ENCODE measurements at regions not wholly inside any gene's neighbourhood (a gene's known extent, or its start where the extent isn't known, plus 50 kb on each side); places are given as distances from the start of the nearest gene placed in this dataset.

GRCh38 chr2:10209406-10209935 lies 86.9 kb downstream of the RRM2 start:
- ChIA-PET CTCF (interaction anchor here (1.7 kb wide), 1 partner anchor 200 kb away, joined by 5 read pairs; no protein-coding TSS in a partner anchor), POLR2A (no interaction called here)
- Mint-ChIP-seq H3K36me3 (ENCODE audit: low read depth) (peaks cover 27% of the 10 kb centered on the region), H3K27me3 (no peaks in the 10 kb centered on the region), H3K27ac (no peak overlapping the region), H3K4me3 (no peak overlapping the region), H3K9me3 (no peaks in the 10 kb centered on the region), H3K4me1 (no peaks in the 10 kb centered on the region)
- no peak for DNase-seq

GRCh38 chr2:10210336-10210735 lies 87.8 kb downstream of the RRM2 start:
- ChIA-PET CTCF (no interaction called here), POLR2A (no interaction called here)
- Mint-ChIP-seq H3K27ac (no peak overlapping the region), H3K9me3 (no peaks in the 10 kb centered on the region), H3K36me3 (ENCODE audit: low read depth) (peaks cover 26% of the 10 kb centered on the region), H3K27me3 (no peaks in the 10 kb centered on the region), H3K4me3 (no peak overlapping the region), H3K4me1 (no peaks in the 10 kb centered on the region)
- no peak for DNase-seq

GRCh38 chr2:10211844-10212422 lies 89.4 kb downstream of the RRM2 start:
- H3K36me3 Mint-ChIP-seq (ENCODE audit: low read depth): peaks cover 19% of the 10 kb centered on the region
- no peaks in the 10 kb centered on the region for H3K4me1 Mint-ChIP-seq
- H3K9me3 Mint-ChIP-seq: no peaks in the 10 kb centered on the region
- H3K27ac Mint-ChIP-seq: no peak overlapping the region
- CTCF ChIA-PET: interaction anchor here (1.3 kb wide), 1 partner anchor 224 kb away, joined by 4 read pairs; no protein-coding TSS in a partner anchor
- no peaks in the 10 kb centered on the region for H3K27me3 Mint-ChIP-seq
- POLR2A ChIA-PET: interaction anchor here (0.6 kb wide), 1 partner anchor 385 kb away, joined by 3 read pairs; no protein-coding TSS in a partner anchor
- DNase-seq: no peak
- H3K4me3 Mint-ChIP-seq: no peak overlapping the region

- H3K4me1 Mint-ChIP-seq: no peaks in the 10 kb centered on the region
- ChIA-PET CTCF (no interaction called here), POLR2A (interaction anchor here (0.6 kb wide), 1 partner anchor 384 kb away, joined by 3 read pairs; no protein-coding TSS in a partner anchor)
- DNase-seq: no peak
- no peaks in the 10 kb centered on the region for H3K27me3 Mint-ChIP-seq
- no peaks in the 10 kb centered on the region for H3K9me3 Mint-ChIP-seq
- no peak overlapping the region for H3K27ac Mint-ChIP-seq
- peaks cover 10% of the 10 kb centered on the region for H3K36me3 Mint-ChIP-seq (ENCODE audit: low read depth)
- no peak overlapping the region for H3K4me3 Mint-ChIP-seq
Observed at GRCh38 chr2:10212827-10213226, 89.9 kb upstream of the HPCAL1 start.

- H3K4me3 Mint-ChIP-seq: no peak overlapping the region
- H3K27ac Mint-ChIP-seq: no peak overlapping the region
- H3K9me3 Mint-ChIP-seq: no peaks in the 10 kb centered on the region
Observed at GRCh38 chr2:10214179-10214578, 88.5 kb upstream of the HPCAL1 start.

GRCh38 chr2:10215393-10215935 lies 87.2 kb upstream of the HPCAL1 start:
- Mint-ChIP-seq H3K27ac (no peak overlapping the region), H3K4me3 (no peak overlapping the region), H3K36me3 (ENCODE audit: low read depth) (peaks cover 7% of the 10 kb centered on the region), H3K4me1 (no peaks in the 10 kb centered on the region), H3K27me3 (no peaks in the 10 kb centered on the region), H3K9me3 (no peaks in the 10 kb centered on the region)
- POLR2A ChIA-PET: no interaction called here
- no peak for DNase-seq
- CTCF ChIA-PET: no interaction called here

More at GRCh38 chr2:10214179-10214578, 88.5 kb upstream of the HPCAL1 start:
- POLR2A ChIA-PET: no interaction called here
- no peak for DNase-seq
- H3K4me1 Mint-ChIP-seq: no peaks in the 10 kb centered on the region
- no peaks in the 10 kb centered on the region for H3K27me3 Mint-ChIP-seq
- CTCF ChIA-PET: no interaction called here
- peaks cover 10% of the 10 kb centered on the region for H3K36me3 Mint-ChIP-seq (ENCODE audit: low read depth)

GRCh38 chr2:10216677-10217488 lies 85.8 kb upstream of the HPCAL1 start:
- CTCF ChIA-PET: no interaction called here
- Mint-ChIP-seq H3K4me3 (no peak overlapping the region), H3K27me3 (no peaks in the 10 kb centered on the region), H3K9me3 (no peaks in the 10 kb centered on the region), H3K36me3 (ENCODE audit: low read depth) (no peaks in the 10 kb centered on the region), H3K4me1 (no peaks in the 10 kb centered on the region), H3K27ac (no peak overlapping the region)
- POLR2A ChIA-PET: no interaction called here
- no peak for DNase-seq

GRCh38 chr2:10217489-10218435 lies 84.9 kb upstream of the HPCAL1 start:
- CTCF ChIA-PET: interaction anchor here (1.0 kb wide), 1 partner anchor 217 kb away, joined by 3 read pairs; no protein-coding TSS in a partner anchor
- Mint-ChIP-seq H3K4me3 (no peak overlapping the region), H3K27me3 (no peaks in the 10 kb centered on the region), H3K27ac (no peak overlapping the region), H3K36me3 (ENCODE audit: low read depth) (no peaks in the 10 kb centered on the region), H3K9me3 (no peaks in the 10 kb centered on the region), H3K4me1 (no peaks in the 10 kb centered on the region)
- POLR2A ChIA-PET: interaction anchor here (1.2 kb wide), 1 partner anchor 190 kb away, joined by 3 read pairs; no protein-coding TSS in a partner anchor
- DNase-seq: no peak

GRCh38 chr2:10220045-10220901 lies 82.4 kb upstream of the HPCAL1 start:
- POLR2A ChIA-PET: no interaction called here
- CTCF ChIA-PET: interaction anchor here (0.9 kb wide), 1 partner anchor 215 kb away, joined by 3 read pairs; no protein-coding TSS in a partner anchor
- no peak overlapping the region for H3K4me3 Mint-ChIP-seq
- H3K36me3 Mint-ChIP-seq (ENCODE audit: low read depth): no peaks in the 10 kb centered on the region
- H3K9me3 Mint-ChIP-seq: no peaks in the 10 kb centered on the region
- no peak overlapping the region for H3K27ac Mint-ChIP-seq
- H3K27me3 Mint-ChIP-seq: no peaks in the 10 kb centered on the region
- H3K4me1 Mint-ChIP-seq: peaks cover 2% of the 10 kb centered on the region
- DNase-seq: no peak

- H3K36me3 Mint-ChIP-seq (ENCODE audit: low read depth): no peaks in the 10 kb centered on the region
- ChIA-PET POLR2A (no interaction called here), CTCF (interaction anchor here (0.9 kb wide), 1 partner anchor 214 kb away, joined by 3 read pairs; no protein-coding TSS in a partner anchor)
- peaks cover 2% of the 10 kb centered on the region for H3K4me1 Mint-ChIP-seq
- H3K27me3 Mint-ChIP-seq: no peaks in the 10 kb centered on the region
- H3K27ac Mint-ChIP-seq: no peak overlapping the region
- H3K4me3 Mint-ChIP-seq: no peak overlapping the region
- no peak for DNase-seq
- no peaks in the 10 kb centered on the region for H3K9me3 Mint-ChIP-seq
Observed at GRCh38 chr2:10220902-10221391, 81.8 kb upstream of the HPCAL1 start.

- Mint-ChIP-seq H3K4me1 (peaks cover 2% of the 10 kb centered on the region), H3K9me3 (no peaks in the 10 kb centered on the region), H3K27ac (no peak overlapping the region), H3K36me3 (ENCODE audit: low read depth) (no peaks in the 10 kb centered on the region), H3K27me3 (no peaks in the 10 kb centered on the region), H3K4me3 (no peak overlapping the region)
- CTCF ChIA-PET: interaction anchor here (0.9 kb wide), 1 partner anchor 214 kb away, joined by 3 read pairs; no protein-coding TSS in a partner anchor
- no peak for DNase-seq
- POLR2A ChIA-PET: no interaction called here
Observed at GRCh38 chr2:10221443-10221842, 81.3 kb upstream of the HPCAL1 start.

Data from activated CD4-positive, alpha-beta memory T cell treated with anti-CD3 and anti-CD28 coated beads, Interleukin-2, amount 10 ng/mL, durations not matched to agents 7 days and 5 days (primary cell).